Body of pancreas (tissue), 4 donors: ENCODE measurements at regions not wholly inside any gene's neighbourhood (a gene's known extent, or its start where the extent isn't known, plus 50 kb on each side); places are given as distances from the start of the nearest gene placed in this dataset.

Experiments
- POLR2A ChIP-seq, 3 donors: fragments of 450-650 bp; IDR thresholded peaks; one replicate each; pipeline ENCODE4 v1.6.1; 2016; ENCODE audit warnings: antibody characterized with exemption in 3 of 3, mild to moderate bottlenecking in 2 of 3
- TF ChIP-seq, protein P1 (sequence below), 7 experiments: fragments of 450-650 bp in 4 of 7; fragments of 200-600 bp in 3 of 7; sonication (generic) in 3 of 7; IDR thresholded peaks; one replicate each; pipeline ENCODE4 v1.5.1; 2016 to 2019; ENCODE audit warnings: antibody characterized with exemption in 7 of 7

DNA sequence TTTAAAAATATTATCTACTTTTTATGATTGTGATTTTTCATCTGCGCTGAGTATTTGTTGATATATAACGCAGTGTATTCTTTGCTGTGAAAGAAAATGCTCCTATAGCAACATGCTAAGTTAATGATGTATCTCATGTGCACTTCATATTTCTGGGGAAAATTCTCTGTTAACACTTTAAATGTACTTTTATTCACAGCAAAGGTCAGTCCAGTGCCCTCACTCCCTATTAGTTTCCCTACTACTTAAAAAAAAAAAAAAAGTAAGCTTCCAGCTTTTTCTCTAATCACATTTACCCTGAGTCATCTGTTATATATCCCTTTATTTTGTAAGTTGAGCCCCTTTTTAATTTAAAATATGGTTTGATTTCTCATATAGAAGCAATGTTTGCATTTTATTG, 219.8 kb downstream of the AEBP2 start:
- TF ChIP-seq, protein P1, sequence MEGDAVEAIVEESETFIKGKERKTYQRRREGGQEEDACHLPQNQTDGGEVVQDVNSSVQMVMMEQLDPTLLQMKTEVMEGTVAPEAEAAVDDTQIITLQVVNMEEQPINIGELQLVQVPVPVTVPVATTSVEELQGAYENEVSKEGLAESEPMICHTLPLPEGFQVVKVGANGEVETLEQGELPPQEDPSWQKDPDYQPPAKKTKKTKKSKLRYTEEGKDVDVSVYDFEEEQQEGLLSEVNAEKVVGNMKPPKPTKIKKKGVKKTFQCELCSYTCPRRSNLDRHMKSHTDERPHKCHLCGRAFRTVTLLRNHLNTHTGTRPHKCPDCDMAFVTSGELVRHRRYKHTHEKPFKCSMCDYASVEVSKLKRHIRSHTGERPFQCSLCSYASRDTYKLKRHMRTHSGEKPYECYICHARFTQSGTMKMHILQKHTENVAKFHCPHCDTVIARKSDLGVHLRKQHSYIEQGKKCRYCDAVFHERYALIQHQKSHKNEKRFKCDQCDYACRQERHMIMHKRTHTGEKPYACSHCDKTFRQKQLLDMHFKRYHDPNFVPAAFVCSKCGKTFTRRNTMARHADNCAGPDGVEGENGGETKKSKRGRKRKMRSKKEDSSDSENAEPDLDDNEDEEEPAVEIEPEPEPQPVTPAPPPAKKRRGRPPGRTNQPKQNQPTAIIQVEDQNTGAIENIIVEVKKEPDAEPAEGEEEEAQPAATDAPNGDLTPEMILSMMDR (IDR thresholded peaks at IDR 0.05), result no peak
- no peak for TF ChIP-seq POLR2A (IDR thresholded peaks at IDR 0.05)
